ENCODE measurements at regions not wholly inside any gene's neighbourhood (a gene's known extent, or its start where the extent isn't known, plus 50 kb on each side); places are given as distances from the start of the nearest gene placed in this dataset.

- TF ChIP-seq CTCF (IDR thresholded peaks at IDR 0.05) (no peak), POLR2A (IDR thresholded peaks at IDR 0.05) (no peak)
Measured at GRCh38 chrX:97844943-97845342, 961.2 kb downstream of the RPA4 start.
